H1 (cell line): ENCODE measurements at regions not wholly inside any gene's neighbourhood (a gene's known extent, or its start where the extent isn't known, plus 50 kb on each side); places are given as distances from the start of the nearest gene placed in this dataset.
"Not testable (repeated sequence)": the region's sequence is repeated elsewhere in the genome, so short reads cannot be mapped to it uniquely, and the experiment has no call there.

Experiments
- CTCF ChIA-PET: fragments of 300-600 bp; sonication (Branson Sonifier 250); formaldehyde crosslinking; loops from one replicate; lab custom pipeline; 2021; ENCODE audit not compliant: partially characterized antibody; lab: Charles Lee
- POLR2A ChIA-PET: fragments of 300-600 bp; sonication (Branson Sonifier 250); formaldehyde crosslinking; loops from one replicate; lab custom pipeline; 2021; ENCODE audit warnings: inconsistent platforms; ENCODE audit not compliant: partially characterized antibody; lab: Charles Lee
- DNase-seq, 2 experiments: peaks; one replicate each; pipeline versions ENCODE4 v3.0.0 to v3.0.0-alpha.2; 2010 to 2022; ENCODE audit warnings: low spot score in 2 of 2, low read depth in 1 of 2, mixed read lengths in 1 of 2
- FAIRE-seq: peaks from 2 replicates; lab custom pipeline; 2011; peaks lifted over from hg19 to GRCh38; lab: Jason Lieb, UNC
- H2AFZ ChIP-seq: 2 replicates; pipeline ENCODE4 v1.8.1; 2012; ENCODE audit warnings: low read length, inconsistent platforms
- H2AK5ac ChIP-seq: 2 replicates; pipeline ENCODE4 v1.6.1; 2013; ENCODE audit warnings: low read depth, low read length
- H2BK120ac ChIP-seq: replicated peaks from 2 replicates; pipeline ENCODE3; 2013; ENCODE audit warnings: low read depth, low read length, inconsistent platforms
- H2BK12ac ChIP-seq: 2 replicates; pipeline ENCODE4 v1.6.1; 2013; ENCODE audit warnings: low read depth, low read length
- H2BK15ac ChIP-seq: 2 replicates; pipeline ENCODE4 v1.6.1; 2013; ENCODE audit warnings: low read length
- H2BK20ac ChIP-seq: 2 replicates; pipeline ENCODE4 v1.6.1; 2013; ENCODE audit warnings: low read length
- H2BK5ac ChIP-seq: 2 replicates; pipeline ENCODE4 v1.6.1; 2013; ENCODE audit warnings: low read depth, low read length
- H3K14ac ChIP-seq: 2 replicates; pipeline ENCODE4 v1.6.1; 2013; ENCODE audit warnings: inconsistent platforms; ENCODE audit not compliant: insufficient read length
- H3K18ac ChIP-seq: 2 replicates; pipeline ENCODE4 v1.6.1; 2013; ENCODE audit warnings: low read length; ENCODE audit errors: extremely low read depth
- H3K23ac ChIP-seq: 2 replicates; pipeline ENCODE4 v1.6.1; 2013; ENCODE audit warnings: inconsistent platforms; ENCODE audit not compliant: insufficient read length
- H3K23me2 ChIP-seq: 2 replicates; pipeline ENCODE4 v1.6.1; 2013; ENCODE audit warnings: low read depth, low read length
- H3K27ac ChIP-seq: 2 replicates; pipeline ENCODE4 v1.6.1; 2011; ENCODE audit warnings: low read depth, low read length, inconsistent platforms
- H3K27me3 ChIP-seq, 4 experiments: replicated peaks in 1 of 4; 1 replicate in 1 of 4; 2 replicates in 3 of 4; pipeline versions ENCODE4 v1.6.1 to v1.8.1; 2011 to 2013; ENCODE audit warnings: low read length in 3 of 4, mild to moderate bottlenecking in 3 of 4, inconsistent platforms in 2 of 4, mixed read lengths in 2 of 4, moderate library complexity in 1 of 4; ENCODE audit not compliant: control insufficient read depth in 3 of 4, insufficient read depth in 3 of 4; ENCODE audit errors: extremely low read depth in 1 of 4
- H3K36me3 ChIP-seq, 4 experiments: 2 replicates each; pipeline versions ENCODE4 v1.6.1 to v1.8.1; 2011 to 2013; ENCODE audit warnings: mild to moderate bottlenecking in 4 of 4, low read length in 3 of 4, moderate library complexity in 2 of 4, control low read depth in 1 of 4, inconsistent platforms in 1 of 4; ENCODE audit not compliant: insufficient read depth in 4 of 4, control insufficient read depth in 2 of 4
- H3K4ac ChIP-seq: replicated peaks from 2 replicates; pipeline ENCODE3; 2013; ENCODE audit warnings: low read length, low read depth, mixed read lengths, inconsistent platforms; ENCODE audit not compliant: insufficient read length
- H3K4me1 ChIP-seq, 4 experiments: replicated peaks in 1 of 4; 1 replicate in 1 of 4; 2 replicates in 3 of 4; pipeline versions ENCODE4 v1.6.1 to v1.8.1; 2011 to 2013; ENCODE audit warnings: low read length in 3 of 4, inconsistent platforms in 2 of 4, mixed read lengths in 1 of 4; ENCODE audit not compliant: insufficient read depth in 4 of 4, control insufficient read depth in 3 of 4
- H3K4me2 ChIP-seq, 2 experiments: 2 replicates each; pipeline versions ENCODE4 v1.6.1 to v1.8.1; 2011 to 2013; ENCODE audit warnings: low read depth in 2 of 2, low read length in 2 of 2, control low read depth in 1 of 2, inconsistent platforms in 1 of 2, mild to moderate bottlenecking in 1 of 2; ENCODE audit not compliant: insufficient read depth in 1 of 2
- H3K4me3 ChIP-seq, 4 experiments: fragments of 200-600, 300-600 bp in 1 of 4; sonication (generic), shearing (Covaris generic), sonication (Bioruptor Twin) in 1 of 4; 2 replicates each; pipeline versions ENCODE4 v1.5.1 to v1.8.1; 2011 to 2016; ENCODE audit warnings: low read length in 4 of 4, low read depth in 3 of 4, control low read depth in 2 of 4, inconsistent platforms in 2 of 4, mild to moderate bottlenecking in 2 of 4, mixed read lengths in 1 of 4, moderate library complexity in 1 of 4; ENCODE audit not compliant: insufficient read depth in 2 of 4; ENCODE audit errors: extremely low read depth in 1 of 4
- H3K56ac ChIP-seq: replicated peaks from 2 replicates; pipeline ENCODE3; 2013; ENCODE audit warnings: low read depth, mild to moderate bottlenecking, mixed read lengths, low read length, inconsistent platforms; ENCODE audit not compliant: insufficient read length
- H3K79me1 ChIP-seq: 2 replicates; pipeline ENCODE4 v1.6.1; 2013; ENCODE audit warnings: low read depth, low read length, control low read depth
- H3K79me2 ChIP-seq, 2 experiments: 2 replicates each; pipeline versions ENCODE4 v1.6.1 to v1.8.1; 2012 to 2013; ENCODE audit warnings: low read length in 2 of 2, mild to moderate bottlenecking in 2 of 2, inconsistent platforms in 1 of 2; ENCODE audit not compliant: insufficient read depth in 2 of 2, control insufficient read depth in 1 of 2
- H3K9ac ChIP-seq, 4 experiments: replicated peaks in 1 of 4; 1 replicate in 1 of 4; 2 replicates in 3 of 4; pipeline versions ENCODE4 v1.6.1 to v1.8.1; 2011 to 2013; ENCODE audit warnings: low read depth in 3 of 4, low read length in 3 of 4, control low read depth in 2 of 4, mild to moderate bottlenecking in 2 of 4, moderate library complexity in 2 of 4, inconsistent platforms in 1 of 4; ENCODE audit errors: extremely low read depth in 1 of 4
- H3K9me3 ChIP-seq, 2 experiments: 2 replicates each; pipeline versions ENCODE4 v1.6.1 to v1.8.1; 2012 to 2013; ENCODE audit warnings: mild to moderate bottlenecking in 2 of 2, moderate library complexity in 2 of 2, control low read depth in 1 of 2, inconsistent platforms in 1 of 2, low read depth in 1 of 2, low read length in 1 of 2, mixed read lengths in 1 of 2; ENCODE audit not compliant: insufficient read depth in 2 of 2
- H4K20me1 ChIP-seq, 2 experiments: replicated peaks in 1 of 2; 2 replicates each; pipeline versions ENCODE3 to v1.8.1; 2011 to 2013; ENCODE audit warnings: inconsistent platforms in 2 of 2, low read length in 2 of 2, mild to moderate bottlenecking in 1 of 2; ENCODE audit not compliant: insufficient read depth in 2 of 2, control insufficient read depth in 1 of 2
- H4K5ac ChIP-seq: 2 replicates; pipeline ENCODE4 v1.6.1; 2013; ENCODE audit warnings: low read length, low read depth, mixed read lengths, inconsistent platforms; ENCODE audit not compliant: insufficient read length
- H4K8ac ChIP-seq: 2 replicates; pipeline ENCODE4 v1.8.0; 2013; ENCODE audit warnings: mild to moderate bottlenecking, moderate library complexity, low read length, inconsistent platforms; ENCODE audit not compliant: insufficient read depth; ENCODE audit errors: extremely low read depth
- H4K91ac ChIP-seq: replicated peaks from 2 replicates; pipeline ENCODE3; 2013; ENCODE audit warnings: low read length, mixed read lengths, inconsistent platforms; ENCODE audit not compliant: insufficient read length
- HDAC6 ChIP-seq: IDR thresholded peaks from one replicate; pipeline ENCODE4 v1.7.1; 2012; ENCODE audit warnings: low read depth, mild to moderate bottlenecking, inconsistent platforms, low read length, moderate library complexity
- WGBS, 2 experiments: shearing (Covaris generic) in 1 of 2; methylation state at CpG; one replicate each; pipeline versions ENCODE4 v1.1.6 to v1.1.7; 2013 to 2015; ENCODE audit warnings: low lambda C conversion rate in 2 of 2, mixed read lengths in 2 of 2, inconsistent platforms in 1 of 2, low coverage in 1 of 2, missing lambda C conversion rate in 1 of 2; ENCODE audit not compliant: insufficient replicate concordance in 2 of 2, insufficient coverage in 1 of 2, insufficient read length in 1 of 2; ENCODE audit errors: extremely low coverage in 1 of 2, missing lambda C conversion rate in 1 of 2; 5-methylcytosine and 5-hydroxymethylcytosine counted together

GRCh38 chr20:47922269-47922668, 137.0 kb upstream of the SULF2 start:
- no peaks in the 10 kb centered on the region for H4K20me1 ChIP-seq
- no peak for FAIRE-seq
- no peak overlapping the region for H3K9ac ChIP-seq
- CTCF ChIA-PET: no interaction called here
- H3K56ac ChIP-seq: no peak overlapping the region
- no peak for DNase-seq
- no peak overlapping the region for H4K91ac ChIP-seq
- H2AK5ac ChIP-seq: no peak overlapping the region
- no peak overlapping the region for H2BK15ac ChIP-seq
- no peak overlapping the region for H2BK12ac ChIP-seq
- TF ChIP-seq HDAC6: no peak
- TF ChIP-seq, all 59 proteins: peak for 0
- H3K27me3 ChIP-seq: no peaks in the 10 kb centered on the region; a peak in 1 of 7 replicates
- H4K5ac ChIP-seq: no peak overlapping the region
- no peaks in the 10 kb centered on the region for H3K4me1 ChIP-seq
- 90% methylated on average over 4 of the region's 4 CpGs; no CpG with 5 or more reads in 1 of the 2 experiments for WGBS, 2 experiments
- no peaks in the 10 kb centered on the region for H3K79me1 ChIP-seq
- no peak overlapping the region for H4K8ac ChIP-seq
- no peaks in the 10 kb centered on the region; the same call in 1 of the 2 replicates for H3K23me2 ChIP-seq
- H2BK120ac ChIP-seq: no peak overlapping the region
- no peak overlapping the region for H3K23ac ChIP-seq
- no peak overlapping the region for H3K4ac ChIP-seq
- no peaks in the 10 kb centered on the region for H3K36me3 ChIP-seq
- H3K9me3 ChIP-seq: peaks cover 10 to 13% of the 10 kb centered on the region in 2 experiments; a peak in 2 of 4 replicates
- H2BK5ac ChIP-seq: no peak overlapping the region
- no peaks in the 10 kb centered on the region for H3K79me2 ChIP-seq
- H3K27ac ChIP-seq: no peak overlapping the region
- H3K14ac ChIP-seq: no peak overlapping the region
- H3K18ac ChIP-seq: no peak overlapping the region
- H2AFZ ChIP-seq: no peak overlapping the region
- no peak overlapping the region for H2BK20ac ChIP-seq
- POLR2A ChIA-PET: no interaction called here
- H3K4me3 ChIP-seq: no peak overlapping the region
- no peak overlapping the region for H3K4me2 ChIP-seq

- H3K79me1 ChIP-seq, H2AFZ ChIP-seq, H4K5ac ChIP-seq, H2BK5ac ChIP-seq, H3K4me3 ChIP-seq, H3K9ac ChIP-seq, CTCF ChIA-PET, H3K4ac ChIP-seq, H2AK5ac ChIP-seq, H3K56ac ChIP-seq, H3K79me2 ChIP-seq, H4K20me1 ChIP-seq, H4K91ac ChIP-seq, H3K36me3 ChIP-seq, H2BK20ac ChIP-seq, H2BK120ac ChIP-seq, DNase-seq, H2BK12ac ChIP-seq, H3K4me1 ChIP-seq, H3K14ac ChIP-seq, POLR2A ChIA-PET, H3K27me3 ChIP-seq, H3K23me2 ChIP-seq, H3K23ac ChIP-seq, FAIRE-seq, H3K27ac ChIP-seq, H3K4me2 ChIP-seq, H4K8ac ChIP-seq, H3K18ac ChIP-seq, H2BK15ac ChIP-seq: not testable (repeated sequence)
- WGBS, 2 experiments: 91% methylated on average over 6 of the region's 9 CpGs; no CpG with 5 or more reads in 1 of the 2 experiments
- peaks cover 14 to 17% of the 10 kb centered on the region in 2 experiments; a peak in 2 of 4 replicates for H3K9me3 ChIP-seq
Measured at GRCh38 chr20:47921829-47922228, 136.5 kb upstream of the SULF2 start.
